Skeletal muscle cell (primary cell): ENCODE measurements at regions not wholly inside any gene's neighbourhood (a gene's known extent, or its start where the extent isn't known, plus 50 kb on each side); places are given as distances from the start of the nearest gene placed in this dataset.

Experiments used
- DNase-seq: peaks from one replicate; pipeline ENCODE4 v3.0.0-alpha.2; 2010; ENCODE audit warnings: low read depth
- H3K4me3 ChIP-seq: 2 replicates; pipeline ENCODE4 v1.5.1; 2011; ENCODE audit warnings: low read depth, mild to moderate bottlenecking, control low read depth, low read length, moderate library complexity

- H3K4me3 ChIP-seq: no peak overlapping the region
- no peak for DNase-seq
Measured at GRCh38 chr4:95675623-95676022, 126.8 kb upstream of the UNC5C start.

- H3K4me3 ChIP-seq: no peak overlapping the region
- DNase-seq: no peak
Measured at GRCh38 chr4:95674521-95674981, 125.8 kb upstream of the UNC5C start.

- no peak overlapping the region for H3K4me3 ChIP-seq
- no peak for DNase-seq
Measured at GRCh38 chr4:95672811-95673210, 124.0 kb upstream of the UNC5C start.

- DNase-seq: no peak
- no peak overlapping the region for H3K4me3 ChIP-seq
Measured at GRCh38 chr4:95660719-95661118, 111.9 kb upstream of the UNC5C start.

GRCh38 chr4:95651891-95652290 is 103.1 kb upstream of the UNC5C start:
- no peak for DNase-seq
- H3K4me3 ChIP-seq: no peak overlapping the region

GRCh38 chr4:95644417-95644816 is 95.6 kb upstream of the UNC5C start:
- H3K4me3 ChIP-seq: no peak overlapping the region
- no peak for DNase-seq

GRCh38 chr4:95643627-95644026 is 94.9 kb upstream of the UNC5C start:
- DNase-seq: no peak
- no peak overlapping the region for H3K4me3 ChIP-seq

GRCh38 chr4:95641571-95641970 is 92.8 kb upstream of the UNC5C start:
- no peak for DNase-seq

GRCh38 chr4:95640311-95640710 is 91.5 kb upstream of the UNC5C start:
- no peak for DNase-seq
- no peak overlapping the region for H3K4me3 ChIP-seq

More at GRCh38 chr4:95641571-95641970, 92.8 kb upstream of the UNC5C start:
- no peak overlapping the region for H3K4me3 ChIP-seq

GRCh38 chr4:95638920-95639501 is 90.2 kb upstream of the UNC5C start:
- H3K4me3 ChIP-seq: no peak overlapping the region
- no peak for DNase-seq

GRCh38 chr4:95637043-95637600 is 88.3 kb upstream of the UNC5C start:
- DNase-seq: no peak
- H3K4me3 ChIP-seq: no peak overlapping the region

- no peak overlapping the region for H3K4me3 ChIP-seq
- no peak for DNase-seq
Measured at GRCh38 chr4:95636061-95636460, 87.3 kb upstream of the UNC5C start.

- H3K4me3 ChIP-seq: no peak overlapping the region
- no peak for DNase-seq
Measured at GRCh38 chr4:95627709-95628108, 78.9 kb upstream of the UNC5C start.

GRCh38 chr4:95627024-95627605 is 78.3 kb upstream of the UNC5C start:
- no peak overlapping the region for H3K4me3 ChIP-seq
- DNase-seq: no peak

GRCh38 chr4:95625020-95625419 is 76.2 kb upstream of the UNC5C start:
- no peak overlapping the region for H3K4me3 ChIP-seq
- no peak for DNase-seq

- no peak overlapping the region for H3K4me3 ChIP-seq
- DNase-seq: no peak
Measured at GRCh38 chr4:95619525-95620443, 71.0 kb upstream of the UNC5C start.

- DNase-seq: no peak
- no peak overlapping the region for H3K4me3 ChIP-seq
Measured at GRCh38 chr4:95614684-95615205, 66.0 kb upstream of the UNC5C start.

GRCh38 chr4:95610061-95610569 is 61.3 kb upstream of the UNC5C start:
- H3K4me3 ChIP-seq: no peak overlapping the region
- no peak for DNase-seq

GRCh38 chr4:95606739-95607138 is 58.0 kb upstream of the UNC5C start:
- no peak overlapping the region for H3K4me3 ChIP-seq
- DNase-seq: no peak

GRCh38 chr4:95603393-95603792 is 54.6 kb upstream of the UNC5C start:
- H3K4me3 ChIP-seq: no peak overlapping the region
- DNase-seq: no peak
